ENCODE measurements at regions not wholly inside any gene's neighbourhood (a gene's known extent, or its start where the extent isn't known, plus 50 kb on each side); places are given as distances from the start of the nearest gene placed in this dataset.

GRCh38 chr10:117936976-117937375 lies 109.8 kb downstream of the RAB11FIP2 start:
- TF ChIP-seq EZH2 (IDR thresholded peaks at IDR 0.05) (no peak), POLR2AphosphoS5 (IDR thresholded peaks at IDR 0.05; ENCODE audit: borderline replicate concordance, low read depth, low read length) (no peak), FOXP2 (optimal IDR thresholded peaks at IDR 0.05; ENCODE audit: control extremely low read depth, extremely low read length, insufficient read depth) (no peak)
